B cell (primary cell): ENCODE measurements at regions not wholly inside any gene's neighbourhood (a gene's known extent, or its start where the extent isn't known, plus 50 kb on each side); places are given as distances from the start of the nearest gene placed in this dataset.

Experiments
- ATAC-seq: fragments of 200-7000 bp; cut with Tn5 transposase; one replicate; pipeline ENCODE4 v1.10.0; 2021; ENCODE audit warnings: low read depth, mild to moderate bottlenecking, moderate number of reproducible peaks, moderate library complexity
- CTCF ChIA-PET: fragments of 350-600 bp; sonication (Branson Sonifier 250); formaldehyde crosslinking; loops from one replicate; lab custom pipeline; 2021; ENCODE audit warnings: antibody characterized with exemption, inconsistent platforms; lab: Charles Lee
- POLR2A ChIA-PET: fragments of 350-600 bp; sonication (Branson Sonifier 250); formaldehyde crosslinking; loops from one replicate; lab custom pipeline; 2021; ENCODE audit warnings: antibody characterized with exemption; lab: Charles Lee
- DNase-seq: peaks from one replicate; pipeline ENCODE4 v3.0.0; 2013
- H2AFZ ChIP-seq: 2 replicates; pipeline ENCODE4 v1.6.1; 2012; ENCODE audit warnings: mild to moderate bottlenecking, low read depth, low read length; ENCODE audit not compliant: insufficient read depth, poor library complexity, severe bottlenecking
- H3K27ac ChIP-seq, 2 donors: 1 replicate in 1 of 2; 2 replicates in 1 of 2; pipeline ENCODE4 v1.5.1; 2012 to 2013; ENCODE audit warnings: low read length in 2 of 2, mild to moderate bottlenecking in 2 of 2, moderate library complexity in 1 of 2
- H3K27me3 ChIP-seq, 4 experiments: fragments of 200-600 bp in 1 of 4; sonication (generic) in 1 of 4; replicated peaks in 1 of 4; 1 replicate in 2 of 4; 2 replicates in 2 of 4; pipeline versions ENCODE4 v1.6.1 to v1.7.0; 2013 to 2016; ENCODE audit warnings: low read length in 3 of 4, mild to moderate bottlenecking in 2 of 4, mixed read lengths in 1 of 4, moderate library complexity in 1 of 4; ENCODE audit not compliant: insufficient read depth in 4 of 4, control insufficient read depth in 3 of 4; ENCODE audit errors: control extremely low read depth in 1 of 4
- H3K36me3 ChIP-seq, 2 experiments: replicated peaks in 1 of 2; 1 replicate in 1 of 2; 2 replicates in 1 of 2; pipeline versions ENCODE4 v1.6.1 to v1.7.1; 2013; ENCODE audit warnings: low read length in 1 of 2; ENCODE audit not compliant: insufficient read depth in 2 of 2, control insufficient read depth in 1 of 2; ENCODE audit errors: control extremely low read depth in 1 of 2, extremely low read depth in 1 of 2
- H3K4me1 ChIP-seq, 2 donors: fragments of 200-600 bp in 1 of 2; sonication (generic) in 1 of 2; 1 replicate in 1 of 2; 2 replicates in 1 of 2; pipeline versions ENCODE4 v1.5.1 to v1.6.1; 2013 to 2017; ENCODE audit warnings: low read length in 2 of 2; ENCODE audit not compliant: control insufficient read depth in 2 of 2, insufficient read depth in 2 of 2
- H3K4me2 ChIP-seq: replicated peaks from 2 replicates; pipeline ENCODE3; 2012; ENCODE audit warnings: mild to moderate bottlenecking, low read depth, low read length; ENCODE audit not compliant: poor library complexity, severe bottlenecking
- H3K4me3 ChIP-seq, 5 experiments: fragments of 200-600 bp in 1 of 5; sonication (generic) in 1 of 5; 1 replicate in 3 of 5; 2 replicates in 2 of 5; pipeline versions ENCODE4 v1.5.1 to v1.7.0; 2011 to 2016; ENCODE audit warnings: low read length in 4 of 5, mild to moderate bottlenecking in 4 of 5, low read depth in 2 of 5, control low read depth in 1 of 5, moderate library complexity in 1 of 5; ENCODE audit not compliant: insufficient read depth in 1 of 5; ENCODE audit errors: control extremely low read depth in 1 of 5, extremely low read depth in 1 of 5
- H3K79me2 ChIP-seq: fragments of 200-600 bp; sonication (generic); one replicate; pipeline ENCODE4 v1.6.0; 2016; ENCODE audit warnings: low read length; ENCODE audit not compliant: control insufficient read depth, insufficient read depth
- H3K9ac ChIP-seq: fragments of 200-600 bp; sonication (generic); 2 replicates; pipeline ENCODE4 v1.6.1; 2017; ENCODE audit warnings: mild to moderate bottlenecking, low read length, moderate library complexity
- H3K9me3 ChIP-seq, 3 donors: one replicate each; pipeline versions ENCODE4 v1.6.1 to v1.7.1; 2013; ENCODE audit warnings: low read length in 2 of 3; ENCODE audit not compliant: control insufficient read depth in 2 of 3, insufficient read depth in 1 of 3; ENCODE audit errors: control extremely low read depth in 1 of 3
- H4K20me1 ChIP-seq: 2 replicates; pipeline ENCODE4 v1.6.0; 2012; ENCODE audit warnings: mild to moderate bottlenecking, low read length; ENCODE audit not compliant: insufficient read depth, control insufficient read depth, poor library complexity, severe bottlenecking
- H3K27ac Mint-ChIP-seq: one replicate; pipeline ENCODE4 v1.8.0; 2021; ENCODE audit warnings: mixed read lengths
- H3K27me3 Mint-ChIP-seq: one replicate; pipeline ENCODE4 v1.8.0; 2021; ENCODE audit warnings: mixed read lengths
- H3K4me1 Mint-ChIP-seq: one replicate; pipeline ENCODE4 v1.8.0; 2021; ENCODE audit warnings: mixed read lengths
- H3K4me3 Mint-ChIP-seq: one replicate; pipeline ENCODE4 v1.8.0; 2021; ENCODE audit warnings: mixed read lengths
- H3K9me3 Mint-ChIP-seq: one replicate; pipeline ENCODE4 v1.8.0; 2022; ENCODE audit warnings: mixed read lengths; ENCODE audit not compliant: insufficient read depth
- CTCF ChIP-seq: fragments of 200-600 bp; IDR thresholded peaks from one replicate; pipeline ENCODE4 v1.8.0; 2022; ENCODE audit warnings: antibody characterized with exemption, mild to moderate bottlenecking
- EZH2 ChIP-seq: IDR thresholded peaks from 2 replicates; pipeline ENCODE4 v1.6.1; 2012; ENCODE audit warnings: borderline replicate concordance, low read depth, mild to moderate bottlenecking, moderate library complexity, low read length; ENCODE audit not compliant: insufficient read depth, poor library complexity, severe bottlenecking
- WGBS: methylation state at CpG from one replicate; pipeline ENCODE4 v1.1.5; 2013; ENCODE audit warnings: missing lambda C conversion rate; ENCODE audit not compliant: insufficient coverage; 5-methylcytosine and 5-hydroxymethylcytosine counted together
- intact Hi-C: fragments of 100-400 bp; cut with micrococcal nuclease; formaldehyde crosslinking; loops from one replicate; pipeline ENCODE4 v1.10.0; 2022

DNA sequence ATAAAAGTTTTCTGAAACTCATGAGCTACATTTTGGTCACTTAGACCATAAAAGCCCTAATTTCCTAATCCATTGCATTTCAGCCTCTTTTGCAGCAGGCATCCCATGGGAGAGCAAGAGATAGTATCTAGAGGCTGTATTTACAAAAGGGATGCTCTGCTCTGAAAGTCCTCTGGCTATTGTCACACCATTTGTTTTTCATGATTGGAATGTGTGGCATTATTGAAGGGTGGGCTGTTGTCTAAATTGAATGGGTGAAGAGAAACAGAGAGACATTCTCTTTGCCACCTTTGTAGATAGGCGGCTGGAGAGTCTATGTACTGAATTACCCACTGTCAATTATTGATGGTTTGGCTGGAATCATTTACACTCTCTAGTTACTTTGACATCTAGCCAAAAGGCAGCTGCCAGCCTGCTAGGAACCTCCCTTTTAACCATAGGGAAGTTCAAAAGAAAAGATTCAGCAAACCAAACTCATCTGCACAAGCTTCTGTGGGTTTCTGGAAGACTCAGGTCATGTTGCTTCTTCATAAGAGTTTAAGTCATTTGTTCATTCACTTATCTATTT is 89.8 kb upstream of the RARB start:
- no peak overlapping the region for H3K4me3 Mint-ChIP-seq

DNA sequence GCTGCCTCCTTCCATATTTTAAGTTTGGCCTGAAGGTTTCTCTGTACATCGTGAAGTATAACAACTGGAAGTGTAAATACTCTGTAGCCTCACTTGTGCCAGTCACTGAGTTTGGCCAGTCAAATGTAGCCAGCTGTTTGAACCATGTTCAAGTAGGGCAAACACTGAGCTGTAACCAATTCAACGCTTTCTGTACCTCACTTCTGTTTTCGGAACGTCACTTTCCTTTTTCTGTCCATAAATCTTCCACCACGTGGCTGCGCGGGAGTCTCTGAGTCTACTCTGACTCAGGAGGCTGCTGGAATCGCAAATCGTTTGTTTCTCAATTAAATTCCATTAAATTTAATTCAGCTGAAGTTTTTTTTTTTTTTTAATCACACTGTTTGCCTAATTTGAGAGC is 88.8 kb upstream of the RARB start:
- H3K9me3 Mint-ChIP-seq, result no peaks in the 10 kb centered on the region
- TF ChIP-seq CTCF, result no peak
- no peak for TF ChIP-seq EZH2
- no peaks in the 10 kb centered on the region for H3K27me3 ChIP-seq
- intact Hi-C loops, result no loop called here
- ChIA-PET CTCF (no interaction called here), POLR2A (no interaction called here)
- ATAC-seq (no peak), DNase-seq (no peak)
- H3K36me3 ChIP-seq, result no peaks in the 10 kb centered on the region
- no peak overlapping the region for H2AFZ ChIP-seq
- H3K4me3 Mint-ChIP-seq, result no peak overlapping the region
- H4K20me1 ChIP-seq, result no peaks in the 10 kb centered on the region
- no peak overlapping the region for H3K27ac ChIP-seq
- no peaks in the 10 kb centered on the region for H3K79me2 ChIP-seq
- H3K4me1 Mint-ChIP-seq, result no peaks in the 10 kb centered on the region
- H3K4me3 ChIP-seq, result no peak overlapping the region
- no peaks in the 10 kb centered on the region for H3K9me3 ChIP-seq
- 63% methylated on average over 8 of the region's 9 CpGs for WGBS
- no peaks in the 10 kb centered on the region for H3K27me3 Mint-ChIP-seq
- no peak overlapping the region for H3K27ac Mint-ChIP-seq
- H3K9ac ChIP-seq, result no peak overlapping the region
- H3K4me1 ChIP-seq, result no peaks in the 10 kb centered on the region
- no peak overlapping the region for H3K4me2 ChIP-seq

More for the DNA sequence above, 89.8 kb upstream of the RARB start:
- no peak overlapping the region for H3K4me3 ChIP-seq
- H3K79me2 ChIP-seq, result no peaks in the 10 kb centered on the region
- no peaks in the 10 kb centered on the region for H3K9me3 Mint-ChIP-seq
- no peak for DNase-seq
- no peaks in the 10 kb centered on the region for H4K20me1 ChIP-seq
- no peak overlapping the region for H3K4me2 ChIP-seq
- intact Hi-C loops, result no loop called here
- ChIA-PET POLR2A (no interaction called here), CTCF (no interaction called here)
- H3K27ac ChIP-seq, result no peak overlapping the region
- no peaks in the 10 kb centered on the region for H3K4me1 ChIP-seq
- ATAC-seq, result no peak
- H3K9ac ChIP-seq, result no peak overlapping the region
- no peak overlapping the region for H3K27ac Mint-ChIP-seq
- no peaks in the 10 kb centered on the region for H3K36me3 ChIP-seq
- no peaks in the 10 kb centered on the region for H3K27me3 Mint-ChIP-seq
- TF ChIP-seq EZH2 (no peak), CTCF (no peak)
- H3K9me3 ChIP-seq, result no peaks in the 10 kb centered on the region
- no peak overlapping the region for H2AFZ ChIP-seq
- no CpG with 5 or more reads among the region's 1 CpG for WGBS
- no peaks in the 10 kb centered on the region for H3K27me3 ChIP-seq
- no peaks in the 10 kb centered on the region for H3K4me1 Mint-ChIP-seq
